GM23338 (cell line): ENCODE measurements at regions not wholly inside any gene's neighbourhood (a gene's known extent, or its start where the extent isn't known, plus 50 kb on each side); places are given as distances from the start of the nearest gene placed in this dataset.

Experiments used
- ATAC-seq: fragments of 200-7000 bp; cut with Tn5 transposase; 3 replicates; pipeline ENCODE4 v1.9.1; 2020
- DNase-seq: peaks from one replicate; pipeline ENCODE4 v3.0.0-alpha.2; 2015; ENCODE audit warnings: low spot score
- H2AFZ ChIP-seq: fragments of 200-600 bp; sonication (generic); 2 replicates; pipeline ENCODE4 v1.8.0; 2016; ENCODE audit warnings: antibody characterized with exemption, mild to moderate bottlenecking, moderate library complexity
- H3F3A ChIP-seq: fragments of 200-600 bp; sonication (generic); replicated peaks from 2 replicates; pipeline ENCODE4 v1.8.0; 2017; ENCODE audit warnings: antibody characterized with exemption, mixed run types, low read depth
- H3K27ac ChIP-seq: fragments of 200-600 bp; sonication (generic); 2 replicates; pipeline ENCODE4 v1.6.1; 2016; ENCODE audit warnings: low read depth
- H3K27me3 ChIP-seq: fragments of 200-600 bp; sonication (generic); 2 replicates; pipeline ENCODE4 v1.8.0; 2016; ENCODE audit warnings: mild to moderate bottlenecking, mixed run types, moderate library complexity; ENCODE audit not compliant: insufficient read depth
- H3K36me3 ChIP-seq: fragments of 200-600 bp; sonication (generic); 2 replicates; pipeline ENCODE4 v1.8.0; 2016; ENCODE audit warnings: mild to moderate bottlenecking; ENCODE audit not compliant: insufficient read depth
- H3K4me1 ChIP-seq: fragments of 200-600 bp; sonication (generic); 2 replicates; pipeline ENCODE4 v1.8.0; 2016; ENCODE audit warnings: mild to moderate bottlenecking, moderate library complexity; ENCODE audit not compliant: insufficient read depth
- H3K4me2 ChIP-seq: fragments of 200-600 bp; sonication (generic); 2 replicates; pipeline ENCODE4 v1.7.1; 2017; ENCODE audit warnings: mixed run types
- H3K4me3 ChIP-seq: fragments of 200-600 bp; sonication (generic); 2 replicates; pipeline ENCODE4 v1.6.1; 2016; ENCODE audit warnings: mixed run types
- H3K79me2 ChIP-seq: fragments of 200-600 bp; sonication (generic); replicated peaks from 2 replicates; pipeline ENCODE4 v1.8.0; 2017; ENCODE audit warnings: mild to moderate bottlenecking; ENCODE audit not compliant: insufficient read depth
- H3K9me2 ChIP-seq: fragments of 200-600 bp; sonication (generic); 2 replicates; pipeline ENCODE4 v1.8.0; 2017; ENCODE audit not compliant: insufficient read depth
- H4K20me1 ChIP-seq: fragments of 200-600 bp; sonication (generic); replicated peaks from 2 replicates; pipeline ENCODE4 v1.8.0; 2017; ENCODE audit warnings: mild to moderate bottlenecking; ENCODE audit not compliant: insufficient read depth
- H3K27ac Mint-ChIP-seq: 2 replicates; pipeline ENCODE4 v1.8.0; 2020; ENCODE audit warnings: inconsistent platforms, mild to moderate bottlenecking, moderate library complexity, mixed read lengths
- H3K27me3 Mint-ChIP-seq: 3 replicates; pipeline ENCODE4 v1.8.0; 2022; ENCODE audit warnings: low read depth, mild to moderate bottlenecking, moderate library complexity, mixed read lengths, inconsistent platforms; ENCODE audit not compliant: insufficient read depth, poor library complexity
- H3K36me3 Mint-ChIP-seq: 3 replicates; pipeline ENCODE4 v1.8.0; 2021; ENCODE audit warnings: low read depth, mild to moderate bottlenecking, inconsistent platforms, moderate library complexity, mixed read lengths
- H3K4me1 Mint-ChIP-seq: 3 replicates; pipeline ENCODE4 v1.8.0; 2020; ENCODE audit warnings: mild to moderate bottlenecking, inconsistent platforms, mixed read lengths
- H3K4me3 Mint-ChIP-seq: 3 replicates; pipeline ENCODE4 v1.8.0; 2021; ENCODE audit warnings: moderate library complexity, mild to moderate bottlenecking, inconsistent platforms, mixed read lengths
- H3K9me3 Mint-ChIP-seq: 3 replicates; pipeline ENCODE4 v1.8.0; 2020; ENCODE audit warnings: moderate library complexity, mild to moderate bottlenecking, inconsistent platforms, mixed read lengths
- CREB1 ChIP-seq: fragments of 250-450 bp; sonication (Bioruptor Pico); IDR thresholded peaks from 2 replicates; pipeline ENCODE4 v1.5.0; 2020; ENCODE audit warnings: low read depth, mild to moderate bottlenecking, moderate library complexity
- EZH2 ChIP-seq: fragments of 200-600 bp; sonication (generic); IDR thresholded peaks from one replicate; pipeline ENCODE4 v1.8.0; 2017; ENCODE audit warnings: antibody characterized with exemption, mild to moderate bottlenecking, low read depth; ENCODE audit not compliant: unreplicated experiment
- EZH2phosphoT487 ChIP-seq: fragments of 200-600 bp; sonication (generic); IDR thresholded peaks from one replicate; pipeline ENCODE4 v1.8.1; 2018; ENCODE audit warnings: antibody characterized with exemption; ENCODE audit not compliant: unreplicated experiment
- JUNB ChIP-seq: IDR thresholded peaks from one replicate; pipeline ENCODE4 v1.6.1; 2016; ENCODE audit warnings: antibody characterized with exemption; ENCODE audit not compliant: unreplicated experiment
- NANOG ChIP-seq: IDR thresholded peaks from 2 replicates; pipeline ENCODE4 v1.6.1; 2016; ENCODE audit warnings: antibody characterized with exemption, borderline replicate concordance
- POLR2AphosphoS5 ChIP-seq: IDR thresholded peaks from 2 replicates; pipeline ENCODE4 v1.6.1; 2016; ENCODE audit warnings: antibody characterized with exemption, low read depth
- STAT1 ChIP-seq: IDR thresholded peaks from one replicate; pipeline ENCODE4 v1.6.1; 2016; ENCODE audit warnings: antibody characterized with exemption; ENCODE audit not compliant: unreplicated experiment
- ZNF114 ChIP-seq: fragments of 250-450 bp; sonication (Bioruptor Pico); IDR thresholded peaks from 2 replicates; pipeline ENCODE4 v1.5.0; 2020; ENCODE audit warnings: mild to moderate bottlenecking, moderate library complexity
- ZNF331 ChIP-seq: fragments of 250-450 bp; sonication (Bioruptor Pico); IDR thresholded peaks from 2 replicates; pipeline ENCODE4 v1.5.0; 2020; ENCODE audit warnings: low read depth, mild to moderate bottlenecking, moderate library complexity
- TF ChIP-seq, protein P1 (sequence below): fragments of 250-450 bp; sonication (Bioruptor Pico); IDR thresholded peaks from 2 replicates; pipeline ENCODE4 v1.5.0; 2020; ENCODE audit warnings: mild to moderate bottlenecking, moderate library complexity

DNA sequence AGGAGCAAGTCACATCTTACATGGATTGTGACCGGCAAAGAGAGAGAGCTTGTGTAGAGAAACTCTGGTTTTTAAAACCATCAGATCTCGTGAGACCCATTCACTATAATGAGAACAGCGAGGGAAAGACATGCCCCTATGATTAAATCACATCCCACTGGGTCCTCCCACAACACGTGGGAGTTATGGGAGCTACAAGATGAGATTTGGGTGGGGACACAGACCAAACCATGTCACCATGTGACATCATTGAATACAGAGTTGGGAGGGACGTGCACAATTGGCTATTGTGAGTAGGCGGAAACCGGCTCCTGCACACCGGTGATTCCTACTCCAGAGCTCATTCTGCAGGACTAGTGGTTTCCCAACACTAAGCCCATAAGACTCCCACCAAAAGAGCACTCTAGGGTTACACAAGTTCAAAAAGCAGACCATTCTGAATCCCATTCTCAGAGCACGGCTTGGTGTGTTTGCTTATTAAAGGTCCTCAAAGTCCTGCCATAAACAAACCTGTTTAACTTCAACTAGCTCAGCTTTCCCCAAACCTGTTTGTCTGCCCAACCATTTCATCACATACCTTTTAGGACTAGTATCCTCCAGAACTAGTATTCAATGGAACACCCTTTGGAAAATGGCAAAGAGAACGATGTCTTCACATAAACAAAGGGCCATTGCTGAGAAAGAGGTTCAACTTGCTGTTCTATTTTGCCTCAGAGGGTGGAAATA is 167.6 kb downstream of the TLE3 start:
- peaks cover 13% of the 10 kb centered on the region; the same call in 2 of the 3 replicates for H3K36me3 Mint-ChIP-seq

More for the DNA sequence above, 167.6 kb downstream of the TLE3 start:
- Histone ChIP-seq H4K20me1 (no peaks in the 10 kb centered on the region), H3K27me3 (no peaks in the 10 kb centered on the region), H3K79me2 (no peaks in the 10 kb centered on the region), H3F3A (no peaks in the 10 kb centered on the region), H3K4me2 (no peak overlapping the region), H3K4me3 (no peak overlapping the region), H3K4me1 (no peaks in the 10 kb centered on the region), H3K9me2 (0 out of 2 replicates have a peak, but pooled peaks cover 7% of the 10 kb centered on the region), H3K36me3 (no peaks in the 10 kb centered on the region), H2AFZ (no peak overlapping the region), H3K27ac (no peak overlapping the region)
- Mint-ChIP-seq H3K4me1 (no peaks in the 10 kb centered on the region), H3K9me3 (peaks cover 26% of the 10 kb centered on the region), H3K4me3 (no peak overlapping the region), H3K27me3 (peaks cover 7% of the 10 kb centered on the region), H3K27ac (no peak overlapping the region)
- DNase-seq (no peak), ATAC-seq (no peak)
- no peak for TF ChIP-seq POLR2AphosphoS5
- no peak for TF ChIP-seq CREB1 (CRISPR knock-in tag)
- TF ChIP-seq JUNB, result no peak
- TF ChIP-seq ZNF114, result no peak
- TF ChIP-seq NANOG, result no peak
- TF ChIP-seq, protein P1, sequence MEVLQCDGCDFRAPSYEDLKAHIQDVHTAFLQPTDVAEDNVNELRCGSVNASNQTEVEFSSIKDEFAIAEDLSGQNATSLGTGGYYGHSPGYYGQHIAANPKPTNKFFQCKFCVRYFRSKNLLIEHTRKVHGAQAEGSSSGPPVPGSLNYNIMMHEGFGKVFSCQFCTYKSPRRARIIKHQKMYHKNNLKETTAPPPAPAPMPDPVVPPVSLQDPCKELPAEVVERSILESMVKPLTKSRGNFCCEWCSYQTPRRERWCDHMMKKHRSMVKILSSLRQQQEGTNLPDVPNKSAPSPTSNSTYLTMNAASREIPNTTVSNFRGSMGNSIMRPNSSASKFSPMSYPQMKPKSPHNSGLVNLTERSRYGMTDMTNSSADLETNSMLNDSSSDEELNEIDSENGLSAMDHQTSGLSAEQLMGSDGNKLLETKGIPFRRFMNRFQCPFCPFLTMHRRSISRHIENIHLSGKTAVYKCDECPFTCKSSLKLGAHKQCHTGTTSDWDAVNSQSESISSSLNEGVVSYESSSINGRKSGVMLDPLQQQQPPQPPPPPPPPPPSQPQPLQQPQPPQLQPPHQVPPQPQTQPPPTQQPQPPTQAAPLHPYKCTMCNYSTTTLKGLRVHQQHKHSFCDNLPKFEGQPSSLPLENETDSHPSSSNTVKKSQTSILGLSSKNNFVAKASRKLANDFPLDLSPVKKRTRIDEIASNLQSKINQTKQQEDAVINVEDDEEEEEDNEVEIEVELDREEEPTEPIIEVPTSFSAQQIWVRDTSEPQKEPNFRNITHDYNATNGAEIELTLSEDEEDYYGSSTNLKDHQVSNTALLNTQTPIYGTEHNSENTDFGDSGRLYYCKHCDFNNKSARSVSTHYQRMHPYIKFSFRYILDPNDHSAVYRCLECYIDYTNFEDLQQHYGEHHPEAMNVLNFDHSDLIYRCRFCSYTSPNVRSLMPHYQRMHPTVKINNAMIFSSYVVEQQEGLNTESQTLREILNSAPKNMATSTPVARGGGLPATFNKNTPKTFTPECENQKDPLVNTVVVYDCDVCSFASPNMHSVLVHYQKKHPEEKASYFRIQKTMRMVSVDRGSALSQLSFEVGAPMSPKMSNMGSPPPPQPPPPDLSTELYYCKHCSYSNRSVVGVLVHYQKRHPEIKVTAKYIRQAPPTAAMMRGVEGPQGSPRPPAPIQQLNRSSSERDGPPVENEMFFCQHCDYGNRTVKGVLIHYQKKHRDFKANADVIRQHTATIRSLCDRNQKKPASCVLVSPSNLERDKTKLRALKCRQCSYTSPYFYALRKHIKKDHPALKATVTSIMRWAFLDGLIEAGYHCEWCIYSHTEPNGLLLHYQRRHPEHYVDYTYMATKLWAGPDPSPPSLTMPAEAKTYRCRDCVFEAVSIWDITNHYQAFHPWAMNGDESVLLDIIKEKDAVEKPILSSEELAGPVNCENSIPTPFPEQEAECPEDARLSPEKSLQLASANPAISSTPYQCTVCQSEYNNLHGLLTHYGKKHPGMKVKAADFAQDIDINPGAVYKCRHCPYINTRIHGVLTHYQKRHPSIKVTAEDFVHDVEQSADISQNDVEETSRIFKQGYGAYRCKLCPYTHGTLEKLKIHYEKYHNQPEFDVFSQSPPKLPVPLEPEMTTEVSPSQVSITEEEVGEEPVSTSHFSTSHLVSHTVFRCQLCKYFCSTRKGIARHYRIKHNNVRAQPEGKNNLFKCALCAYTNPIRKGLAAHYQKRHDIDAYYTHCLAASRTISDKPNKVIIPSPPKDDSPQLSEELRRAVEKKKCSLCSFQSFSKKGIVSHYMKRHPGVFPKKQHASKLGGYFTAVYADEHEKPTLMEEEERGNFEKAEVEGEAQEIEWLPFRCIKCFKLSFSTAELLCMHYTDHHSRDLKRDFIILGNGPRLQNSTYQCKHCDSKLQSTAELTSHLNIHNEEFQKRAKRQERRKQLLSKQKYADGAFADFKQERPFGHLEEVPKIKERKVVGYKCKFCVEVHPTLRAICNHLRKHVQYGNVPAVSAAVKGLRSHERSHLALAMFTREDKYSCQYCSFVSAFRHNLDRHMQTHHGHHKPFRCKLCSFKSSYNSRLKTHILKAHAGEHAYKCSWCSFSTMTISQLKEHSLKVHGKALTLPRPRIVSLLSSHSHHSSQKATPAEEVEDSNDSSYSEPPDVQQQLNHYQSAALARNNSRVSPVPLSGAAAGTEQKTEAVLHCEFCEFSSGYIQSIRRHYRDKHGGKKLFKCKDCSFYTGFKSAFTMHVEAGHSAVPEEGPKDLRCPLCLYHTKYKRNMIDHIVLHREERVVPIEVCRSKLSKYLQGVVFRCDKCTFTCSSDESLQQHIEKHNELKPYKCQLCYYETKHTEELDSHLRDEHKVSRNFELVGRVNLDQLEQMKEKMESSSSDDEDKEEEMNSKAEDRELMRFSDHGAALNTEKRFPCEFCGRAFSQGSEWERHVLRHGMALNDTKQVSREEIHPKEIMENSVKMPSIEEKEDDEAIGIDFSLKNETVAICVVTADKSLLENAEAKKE, result no peak
- no peak for TF ChIP-seq ZNF331 (CRISPR knock-in tag)
- no peak for TF ChIP-seq STAT1
- no peak for TF ChIP-seq EZH2phosphoT487
- no peak for TF ChIP-seq EZH2
